NB4 (cell line): ENCODE measurements at regions not wholly inside any gene's neighbourhood (a gene's known extent, or its start where the extent isn't known, plus 50 kb on each side); places are given as distances from the start of the nearest gene placed in this dataset.

Source experiments
- DNase-seq: peaks from one replicate; pipeline ENCODE4 v3.0.0; 2010; ENCODE audit warnings: low read depth
- H3K4me3 ChIP-seq: one replicate; pipeline ENCODE4 v1.5.1; 2011; ENCODE audit warnings: mild to moderate bottlenecking, low read depth, low read length, moderate library complexity
- CTCF ChIP-seq: IDR thresholded peaks from one replicate; pipeline ENCODE4 v1.5.1; 2012; ENCODE audit warnings: low read depth, low read length
- MAX ChIP-seq: IDR thresholded peaks from 2 replicates; pipeline ENCODE4 v1.6.1; 2011; ENCODE audit warnings: low read depth, low read length
- MYC ChIP-seq: IDR thresholded peaks from 2 replicates; pipeline ENCODE4 v1.6.1; 2011; ENCODE audit warnings: low read depth, low read length
- POLR2A ChIP-seq: IDR thresholded peaks from 2 replicates; pipeline ENCODE4 v1.6.1; 2011; ENCODE audit warnings: mild to moderate bottlenecking; ENCODE audit not compliant: insufficient read length; ENCODE audit errors: extremely low read depth

- TF ChIP-seq POLR2A (no peak), CTCF (no peak)
- no peak overlapping the region for H3K4me3 ChIP-seq
- DNase-seq: no peak
Observed at GRCh38 chr2:81462420-81462819, 1157.9 kb upstream of the LRRTM1 start.

- DNase-seq: no peak
- no peak overlapping the region for H3K4me3 ChIP-seq
- TF ChIP-seq POLR2A (no peak), MYC (no peak), MAX (no peak), CTCF (no peak)
Observed at GRCh38 chr2:81445176-81445575, 1140.6 kb upstream of the LRRTM1 start.

- TF ChIP-seq CTCF (no peak), POLR2A (no peak), MYC (no peak), MAX (no peak)
- no peak overlapping the region for H3K4me3 ChIP-seq
- no peak for DNase-seq
Observed at GRCh38 chr2:81437456-81438000, 1133.0 kb upstream of the LRRTM1 start.

- H3K4me3 ChIP-seq: no peak overlapping the region
- DNase-seq: no peak
- TF ChIP-seq MYC: no peak
- TF ChIP-seq MAX: no peak
- TF ChIP-seq POLR2A: no peak
- no peak for TF ChIP-seq CTCF
Observed at GRCh38 chr2:81436256-81436655, 1131.7 kb upstream of the LRRTM1 start.

- TF ChIP-seq MAX (no peak), MYC (no peak), POLR2A (no peak), CTCF (no peak)
- DNase-seq: no peak
- H3K4me3 ChIP-seq: no peak overlapping the region
Observed at GRCh38 chr2:81412681-81413080, 1108.1 kb upstream of the LRRTM1 start.

GRCh38 chr2:81403508-81403907 is 1099.0 kb upstream of the LRRTM1 start:
- TF ChIP-seq MYC: no peak
- no peak for TF ChIP-seq CTCF
- TF ChIP-seq MAX: no peak
- no peak for TF ChIP-seq POLR2A
- H3K4me3 ChIP-seq: no peak overlapping the region
- DNase-seq: no peak
